SU-DHL-6 (cell line): ENCODE measurements at regions not wholly inside any gene's neighbourhood (a gene's known extent, or its start where the extent isn't known, plus 50 kb on each side); places are given as distances from the start of the nearest gene placed in this dataset.

Source experiments
- EZH2phosphoT487 ChIP-seq: fragments of 200-600 bp; sonication (generic), shearing (Covaris generic); conservative IDR thresholded peaks from 2 replicates; pipeline ENCODE4 v1.6.1; 2018; ENCODE audit warnings: mild to moderate bottlenecking, antibody characterized with exemption, low read length, moderate library complexity, mixed read lengths
- TF ChIP-seq, protein P1 (sequence below): fragments of 200-600 bp; sonication (generic); IDR thresholded peaks from one replicate; pipeline ENCODE4 v1.5.1; 2017; ENCODE audit warnings: antibody characterized with exemption, mild to moderate bottlenecking, low read length, moderate library complexity; ENCODE audit not compliant: insufficient read depth, poor library complexity, severe bottlenecking

- TF ChIP-seq, protein P1, sequence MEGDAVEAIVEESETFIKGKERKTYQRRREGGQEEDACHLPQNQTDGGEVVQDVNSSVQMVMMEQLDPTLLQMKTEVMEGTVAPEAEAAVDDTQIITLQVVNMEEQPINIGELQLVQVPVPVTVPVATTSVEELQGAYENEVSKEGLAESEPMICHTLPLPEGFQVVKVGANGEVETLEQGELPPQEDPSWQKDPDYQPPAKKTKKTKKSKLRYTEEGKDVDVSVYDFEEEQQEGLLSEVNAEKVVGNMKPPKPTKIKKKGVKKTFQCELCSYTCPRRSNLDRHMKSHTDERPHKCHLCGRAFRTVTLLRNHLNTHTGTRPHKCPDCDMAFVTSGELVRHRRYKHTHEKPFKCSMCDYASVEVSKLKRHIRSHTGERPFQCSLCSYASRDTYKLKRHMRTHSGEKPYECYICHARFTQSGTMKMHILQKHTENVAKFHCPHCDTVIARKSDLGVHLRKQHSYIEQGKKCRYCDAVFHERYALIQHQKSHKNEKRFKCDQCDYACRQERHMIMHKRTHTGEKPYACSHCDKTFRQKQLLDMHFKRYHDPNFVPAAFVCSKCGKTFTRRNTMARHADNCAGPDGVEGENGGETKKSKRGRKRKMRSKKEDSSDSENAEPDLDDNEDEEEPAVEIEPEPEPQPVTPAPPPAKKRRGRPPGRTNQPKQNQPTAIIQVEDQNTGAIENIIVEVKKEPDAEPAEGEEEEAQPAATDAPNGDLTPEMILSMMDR = no peak
- no peak for TF ChIP-seq EZH2phosphoT487
Measured at GRCh38 chr9:24801344-24801743, 255.6 kb upstream of the IZUMO3 start.
